Retinal pigment epithelial cell (primary cell): ENCODE measurements at regions not wholly inside any gene's neighbourhood (a gene's known extent, or its start where the extent isn't known, plus 50 kb on each side); places are given as distances from the start of the nearest gene placed in this dataset.

Experiments used
- DNase-seq: peaks from one replicate; pipeline ENCODE4 v3.0.0-alpha.2; 2010; ENCODE audit warnings: low read depth
- H3K4me3 ChIP-seq: 2 replicates; pipeline ENCODE4 v1.5.1; 2011; ENCODE audit warnings: mild to moderate bottlenecking, low read length, control low read depth, moderate library complexity
- CTCF ChIP-seq: conservative IDR thresholded peaks from 2 replicates; pipeline ENCODE4 v1.5.1; 2011; ENCODE audit warnings: low read depth, low read length, control low read depth, inconsistent platforms

- TF ChIP-seq CTCF: no peak
- no peak overlapping the region for H3K4me3 ChIP-seq
- DNase-seq: no peak
Observed at GRCh38 chr20:19823971-19824370, 65.9 kb downstream of the RIN2 start.

- DNase-seq: no peak
- H3K4me3 ChIP-seq: no peak overlapping the region
- TF ChIP-seq CTCF: no peak
Observed at GRCh38 chr20:19824861-19825260, 66.8 kb downstream of the RIN2 start.

GRCh38 chr20:19826179-19826914 lies 68.3 kb downstream of the RIN2 start:
- TF ChIP-seq CTCF: no peak
- H3K4me3 ChIP-seq: no peak overlapping the region
- DNase-seq: no peak

GRCh38 chr20:19827818-19828217 lies 69.8 kb downstream of the RIN2 start:
- no peak overlapping the region for H3K4me3 ChIP-seq
- DNase-seq: no peak
- TF ChIP-seq CTCF: no peak

- peak; percentile 19 for TF ChIP-seq CTCF
- H3K4me3 ChIP-seq: no peak overlapping the region
- DNase-seq: no peak
Observed at GRCh38 chr20:19828232-19828631, 70.2 kb downstream of the RIN2 start.

GRCh38 chr20:19830211-19830785 lies 72.2 kb downstream of the RIN2 start:
- no peak overlapping the region for H3K4me3 ChIP-seq
- TF ChIP-seq CTCF: no peak
- DNase-seq: no peak

GRCh38 chr20:19832875-19833274 lies 74.8 kb downstream of the RIN2 start:
- peak; percentile 45 for DNase-seq
- TF ChIP-seq CTCF: no peak
- H3K4me3 ChIP-seq: no peak overlapping the region
